Subcutaneous abdominal adipose tissue (tissue), 5 donors: ENCODE measurements at regions not wholly inside any gene's neighbourhood (a gene's known extent, or its start where the extent isn't known, plus 50 kb on each side); places are given as distances from the start of the nearest gene placed in this dataset.

ENCODE experiments used
- H3K27ac ChIP-seq: one replicate; pipeline ENCODE4 v1.7.0; 2013; ENCODE audit warnings: low read depth, mild to moderate bottlenecking, inconsistent platforms, low read length, moderate library complexity
- H3K27me3 ChIP-seq, 5 donors: one replicate each; pipeline ENCODE4 v1.7.0; 2013; ENCODE audit warnings: low read length in 5 of 5, inconsistent platforms in 1 of 5; ENCODE audit not compliant: control insufficient read depth in 5 of 5, insufficient read depth in 4 of 5
- H3K36me3 ChIP-seq, 5 donors: one replicate each; pipeline ENCODE4 v1.7.0; 2013; ENCODE audit warnings: low read length in 5 of 5; ENCODE audit not compliant: control insufficient read depth in 5 of 5, insufficient read depth in 5 of 5
- H3K4me1 ChIP-seq, 5 donors: one replicate each; pipeline ENCODE4 v1.7.0; 2013; ENCODE audit warnings: low read length in 5 of 5, mild to moderate bottlenecking in 3 of 5, moderate library complexity in 1 of 5; ENCODE audit not compliant: control insufficient read depth in 5 of 5, insufficient read depth in 5 of 5
- H3K4me3 ChIP-seq, 5 donors: one replicate each; pipeline ENCODE4 v1.7.0; 2013; ENCODE audit warnings: low read length in 5 of 5, low read depth in 1 of 5
- H3K9ac ChIP-seq, 5 donors: one replicate each; pipeline ENCODE4 v1.7.0; 2013; ENCODE audit warnings: low read length in 5 of 5, mild to moderate bottlenecking in 4 of 5, moderate library complexity in 3 of 5
- H3K9me3 ChIP-seq, 5 donors: one replicate each; pipeline ENCODE4 v1.7.0; 2013; ENCODE audit warnings: low read length in 5 of 5; ENCODE audit not compliant: control insufficient read depth in 5 of 5
- donor health status: healthy.
- donor health status: healthy.
- donor health status: healthy.
- donor health status: healthy.
- donor health status: healthy.

DNA sequence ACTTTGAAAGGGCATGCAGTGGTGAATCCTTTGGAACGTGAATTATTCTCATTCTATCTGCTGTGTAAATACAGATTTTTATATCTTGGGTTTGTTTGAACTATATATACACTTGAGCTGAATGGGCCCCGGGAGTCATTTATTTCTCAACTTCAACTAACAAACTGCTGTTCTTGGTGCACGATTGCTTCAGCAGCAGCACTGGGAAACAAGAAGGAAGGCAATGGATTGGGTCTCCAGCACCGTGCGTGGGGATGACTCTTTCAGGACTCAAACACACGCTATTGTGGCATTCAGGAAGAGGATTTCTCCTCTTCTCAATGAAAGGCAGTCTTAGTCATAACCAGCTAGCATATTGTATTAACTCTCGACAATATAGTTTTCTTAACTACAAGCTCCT is 226.0 kb upstream of the NFE2L3 start:
- H3K9me3 ChIP-seq: no peaks in the 10 kb centered on the region
- H3K9ac ChIP-seq: no peak overlapping the region
- H3K27ac ChIP-seq: no peak overlapping the region
- H3K27me3 ChIP-seq: peaks cover 0 to 4% (median 2%) of the 10 kb centered on the region in 5 donors
- no peaks in the 10 kb centered on the region for H3K4me1 ChIP-seq
- H3K36me3 ChIP-seq: no peaks in the 10 kb centered on the region
- H3K4me3 ChIP-seq: no peak overlapping the region

DNA sequence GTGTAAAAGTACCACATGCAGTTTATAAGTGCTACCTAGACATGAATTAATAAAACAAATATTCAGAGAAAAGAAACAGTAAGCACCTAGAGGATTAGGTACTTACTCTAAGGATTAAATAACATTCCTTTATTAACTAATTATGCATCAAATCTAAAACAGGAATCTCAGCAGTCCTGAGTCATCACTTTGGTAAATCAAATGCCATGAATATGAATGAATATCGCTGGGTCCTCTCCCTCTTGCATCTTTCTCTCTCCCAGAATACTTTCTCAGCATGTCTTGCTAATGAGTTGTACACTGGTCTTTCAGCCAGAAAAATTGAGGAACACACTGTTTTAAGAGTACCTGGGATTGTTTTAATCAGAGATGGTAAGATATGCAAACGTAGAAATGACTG is 225.5 kb upstream of the NFE2L3 start:
- H3K9ac ChIP-seq: no peak overlapping the region
- no peaks in the 10 kb centered on the region for H3K36me3 ChIP-seq
- H3K4me3 ChIP-seq: no peak overlapping the region
- H3K4me1 ChIP-seq: no peaks in the 10 kb centered on the region
- peaks cover 0 to 4% (median 2%) of the 10 kb centered on the region in 5 donors for H3K27me3 ChIP-seq
- H3K9me3 ChIP-seq: no peaks in the 10 kb centered on the region
- H3K27ac ChIP-seq: no peak overlapping the region

DNA sequence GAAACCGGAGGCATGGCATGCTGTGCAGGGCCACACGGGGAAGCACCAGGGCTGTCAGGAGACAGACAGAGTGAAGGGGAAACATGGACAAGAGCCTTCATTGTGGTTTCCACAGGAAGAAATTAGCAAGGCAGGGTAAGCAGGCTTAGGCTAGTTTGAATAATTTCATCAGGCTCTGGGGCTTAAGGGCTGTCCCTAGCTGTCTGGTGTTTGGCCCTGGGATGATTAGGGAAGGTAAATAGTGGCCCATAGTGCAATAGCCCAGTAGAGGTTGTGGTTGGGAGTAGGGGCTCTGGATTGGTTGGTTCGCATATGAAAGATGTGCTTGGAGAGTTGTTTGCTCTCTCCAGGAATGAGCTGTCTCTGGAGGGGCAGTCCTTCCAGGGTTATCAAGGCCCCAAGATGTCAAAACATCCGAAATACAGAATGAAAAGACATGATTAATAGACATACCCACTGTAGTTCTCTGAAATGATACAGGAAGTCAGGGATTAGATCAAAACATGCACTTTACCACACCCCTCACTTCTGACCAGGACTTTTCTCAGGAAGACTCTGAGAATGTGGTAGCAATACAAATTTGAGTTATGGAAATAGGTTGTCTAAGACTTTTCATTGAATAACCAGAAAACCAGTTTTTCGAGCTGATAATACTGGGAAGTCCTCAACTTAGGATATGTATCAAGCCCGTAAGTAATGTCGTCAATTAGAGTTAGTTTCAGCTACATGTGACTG is 224.9 kb upstream of the NFE2L3 start:
- no peaks in the 10 kb centered on the region for H3K9me3 ChIP-seq
- H3K9ac ChIP-seq: no peak overlapping the region
- H3K4me3 ChIP-seq: no peak overlapping the region
- H3K4me1 ChIP-seq: no peaks in the 10 kb centered on the region
- H3K27ac ChIP-seq: no peak overlapping the region
- no peaks in the 10 kb centered on the region for H3K36me3 ChIP-seq
- H3K27me3 ChIP-seq: peaks cover 0 to 4% (median 3%) of the 10 kb centered on the region in 5 donors

DNA sequence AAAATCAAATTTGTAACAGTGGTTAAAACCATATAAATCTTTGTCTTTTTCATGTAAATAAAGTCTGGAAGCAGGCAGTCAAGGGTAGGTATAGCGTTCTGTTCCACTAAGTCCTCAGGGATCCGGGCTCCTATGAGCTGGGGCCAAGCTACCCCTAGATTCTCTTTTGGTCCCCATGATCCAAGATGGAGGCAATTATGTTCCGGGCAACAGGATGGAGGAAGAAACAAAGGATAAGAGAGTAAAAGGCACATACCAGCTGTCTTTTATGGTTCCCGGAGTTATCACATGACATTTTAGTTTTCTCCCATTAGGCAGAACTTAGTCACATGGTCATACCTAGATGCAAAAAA is 224.4 kb upstream of the NFE2L3 start:
- Histone ChIP-seq H3K4me3 (no peak overlapping the region), H3K9ac (no peak overlapping the region), H3K9me3 (no peaks in the 10 kb centered on the region), H3K36me3 (no peaks in the 10 kb centered on the region), H3K4me1 (no peaks in the 10 kb centered on the region), H3K27me3 (peaks cover 0 to 5% (median 3%) of the 10 kb centered on the region in 5 donors), H3K27ac (no peak overlapping the region)

DNA sequence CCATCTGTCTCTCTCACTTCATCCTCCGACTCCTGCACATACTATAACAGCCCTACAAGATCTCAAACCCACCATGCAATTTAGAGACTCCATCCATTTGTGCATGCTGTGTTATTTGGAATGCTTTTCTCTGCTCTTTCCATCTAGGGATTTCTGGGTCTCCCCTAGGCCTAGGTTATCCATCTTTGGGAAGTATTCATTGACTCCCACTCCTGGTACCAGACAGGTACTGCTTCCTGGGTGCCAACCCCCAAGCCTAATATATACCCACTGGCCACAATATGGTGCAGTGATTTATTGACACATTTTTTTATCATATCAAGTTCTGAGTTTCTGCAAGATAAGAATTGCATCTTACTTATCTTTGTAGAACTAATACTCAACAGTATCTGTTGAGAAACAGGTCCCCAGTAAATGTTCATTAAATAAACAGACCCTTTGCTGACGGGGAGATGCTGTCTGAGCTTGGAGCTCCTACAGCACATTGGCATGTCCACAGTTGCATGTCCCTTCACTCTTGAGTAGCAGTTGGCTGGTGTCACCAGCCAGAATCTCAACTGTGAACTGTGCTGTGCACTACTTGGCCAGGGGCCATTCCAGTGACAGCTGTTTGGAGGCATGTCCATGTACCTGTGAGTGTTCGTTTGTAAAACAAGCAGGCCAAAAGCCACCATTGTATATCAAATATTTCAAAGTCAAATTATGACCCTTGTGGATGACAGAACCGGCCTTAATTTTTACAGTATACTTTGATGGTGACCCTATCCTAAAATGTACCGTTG is 223.3 kb upstream of the NFE2L3 start:
- Histone ChIP-seq H3K27me3 (peaks cover 0 to 5% (median 3%) of the 10 kb centered on the region in 5 donors), H3K4me3 (no peak overlapping the region), H3K4me1 (no peaks in the 10 kb centered on the region), H3K9me3 (peaks cover 0 to 6% (median 0%) of the 10 kb centered on the region in 5 donors), H3K27ac (no peak overlapping the region), H3K36me3 (no peaks in the 10 kb centered on the region), H3K9ac (no peak overlapping the region)

DNA sequence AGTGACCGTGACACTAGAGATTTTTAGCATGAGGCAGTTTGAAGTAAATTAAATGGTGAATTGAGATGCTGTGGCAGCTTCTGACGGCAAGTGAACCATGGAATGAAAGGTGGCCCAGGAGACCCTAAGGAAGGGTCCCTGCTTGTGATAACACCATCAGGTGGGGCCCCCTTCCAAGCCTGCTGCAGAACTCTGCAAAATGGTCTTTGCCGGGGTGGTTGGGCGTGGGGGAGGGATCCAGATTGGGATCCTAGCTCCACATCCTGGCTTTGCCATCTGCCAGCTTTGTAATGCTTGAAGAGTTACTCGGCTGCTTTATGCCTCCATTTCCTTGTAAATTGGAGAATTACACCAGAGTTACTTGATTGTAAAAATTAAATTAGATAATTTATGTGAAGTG is 222.6 kb upstream of the NFE2L3 start:
- H3K9me3 ChIP-seq: peaks cover 0 to 10% (median 6%) of the 10 kb centered on the region in 5 donors
- no peaks in the 10 kb centered on the region for H3K36me3 ChIP-seq
- H3K27ac ChIP-seq: no peak overlapping the region
- H3K4me1 ChIP-seq: no peaks in the 10 kb centered on the region
- peaks cover 0 to 5% (median 3%) of the 10 kb centered on the region in 5 donors for H3K27me3 ChIP-seq
- H3K9ac ChIP-seq: no peak overlapping the region
- H3K4me3 ChIP-seq: no peak overlapping the region

DNA sequence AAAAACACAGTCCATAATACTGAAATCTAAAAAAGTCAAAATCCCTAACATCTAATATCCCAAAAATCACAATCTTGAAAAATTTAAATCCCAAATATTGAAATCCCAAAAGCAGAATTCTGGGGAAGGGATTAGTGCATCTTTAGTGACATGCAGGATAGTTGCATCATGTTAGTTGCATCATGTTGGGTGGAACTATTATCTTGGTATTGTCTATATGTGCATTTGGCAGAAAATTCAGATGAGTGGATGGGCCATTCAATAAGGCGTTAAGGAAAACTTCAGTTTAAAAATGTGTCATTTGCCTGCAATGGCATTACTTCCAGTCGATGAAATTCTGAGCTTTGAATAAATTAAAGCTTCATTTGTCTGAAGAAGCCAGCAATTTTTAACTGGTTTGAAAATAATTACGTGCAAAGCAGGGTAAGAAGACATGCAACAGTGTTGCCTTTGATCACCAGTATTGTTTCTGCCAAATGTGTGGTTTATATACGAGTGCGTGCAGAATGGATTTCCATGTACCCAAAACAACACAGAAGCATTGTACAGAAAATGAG is 221.4 kb upstream of the NFE2L3 start:
- H3K4me1 ChIP-seq: no peaks in the 10 kb centered on the region
- H3K36me3 ChIP-seq: no peaks in the 10 kb centered on the region
- H3K27ac ChIP-seq: no peak overlapping the region
- H3K27me3 ChIP-seq: peaks cover 0 to 5% (median 3%) of the 10 kb centered on the region in 5 donors
- no peak overlapping the region for H3K4me3 ChIP-seq
- H3K9me3 ChIP-seq: peaks cover 0 to 14% (median 6%) of the 10 kb centered on the region in 5 donors
- H3K9ac ChIP-seq: no peak overlapping the region

DNA sequence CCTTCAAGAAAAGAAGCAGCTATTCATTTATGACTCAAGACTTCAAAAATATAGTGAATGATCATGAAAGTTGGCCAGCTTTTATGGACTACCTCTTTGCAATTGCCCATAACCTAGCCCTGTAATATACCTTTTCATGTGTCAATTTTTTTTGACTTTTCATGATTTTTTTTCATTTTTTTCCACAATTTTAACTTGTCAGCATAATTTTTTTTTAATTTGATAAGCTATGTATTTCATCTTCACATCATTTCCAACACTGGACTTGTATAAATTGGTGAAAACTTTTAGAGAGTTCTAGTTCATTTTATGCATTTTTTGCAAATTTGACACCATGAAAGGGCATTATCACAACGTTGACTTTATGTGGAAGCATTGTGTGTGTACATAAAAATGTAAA is 220.8 kb upstream of the NFE2L3 start:
- Histone ChIP-seq H3K4me3 (no peak overlapping the region), H3K36me3 (no peaks in the 10 kb centered on the region), H3K9me3 (peaks cover 0 to 14% (median 6%) of the 10 kb centered on the region in 5 donors), H3K4me1 (no peaks in the 10 kb centered on the region), H3K27ac (no peak overlapping the region), H3K27me3 (peaks cover 0 to 5% (median 3%) of the 10 kb centered on the region in 5 donors), H3K9ac (no peak overlapping the region)

DNA sequence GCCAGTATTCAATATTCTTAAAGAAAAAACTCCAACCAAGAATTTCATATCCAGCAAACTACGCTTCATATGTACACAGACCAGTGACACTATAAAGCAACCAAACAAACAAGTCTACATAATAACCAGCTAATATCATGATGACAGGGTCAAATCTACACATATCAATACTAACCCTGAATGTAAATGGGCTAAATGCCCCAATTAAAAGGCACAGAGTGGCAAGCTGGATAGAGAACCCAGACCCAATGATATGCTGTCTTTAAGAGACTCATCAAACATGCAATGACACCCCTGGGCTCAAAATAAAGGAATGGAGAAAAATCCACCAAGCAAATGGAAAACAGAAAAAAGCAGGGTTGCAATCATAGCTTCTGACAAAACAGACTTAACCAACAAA is 218.1 kb upstream of the NFE2L3 start:
- no peaks in the 10 kb centered on the region for H3K4me1 ChIP-seq
- peaks cover 0 to 5% (median 0%) of the 10 kb centered on the region in 5 donors for H3K27me3 ChIP-seq
- no peak overlapping the region for H3K27ac ChIP-seq
- no peak overlapping the region for H3K9ac ChIP-seq
- no peaks in the 10 kb centered on the region for H3K36me3 ChIP-seq
- peaks cover 0 to 14% (median 6%) of the 10 kb centered on the region in 5 donors for H3K9me3 ChIP-seq
- H3K4me3 ChIP-seq: no peak overlapping the region
